PFSK-1 (cell line): ENCODE measurements at regions not wholly inside any gene's neighbourhood (a gene's known extent, or its start where the extent isn't known, plus 50 kb on each side); places are given as distances from the start of the nearest gene placed in this dataset.

Experiments
- FOXP2 ChIP-seq: optimal IDR thresholded peaks from 2 replicates; pipeline ENCODE3; 2011; ENCODE audit warnings: borderline replicate concordance, control low read depth, inconsistent platforms; ENCODE audit not compliant: insufficient read depth; ENCODE audit errors: extremely low read length, extremely low read depth
- POLR2AphosphoS5 ChIP-seq: IDR thresholded peaks from 2 replicates; pipeline ENCODE4 v1.6.1; 2012; ENCODE audit warnings: low read depth, mild to moderate bottlenecking, control low read depth, low read length, moderate library complexity
- REST ChIP-seq, 2 experiments: IDR thresholded peaks; 2 replicates each; pipeline versions ENCODE4 v1.6.1 to v1.8.0; 2011 to 2012; ENCODE audit warnings: low read depth in 2 of 2, low read length in 2 of 2, control low read depth in 1 of 2, inconsistent platforms in 1 of 2, mild to moderate bottlenecking in 1 of 2, moderate library complexity in 1 of 2; ENCODE audit not compliant: insufficient read depth in 1 of 2
- SIN3A ChIP-seq: IDR thresholded peaks from 2 replicates; pipeline ENCODE4 v1.6.1; 2012; ENCODE audit warnings: mild to moderate bottlenecking, low read length, moderate library complexity, borderline replicate concordance; ENCODE audit not compliant: insufficient read depth
- TAF1 ChIP-seq: IDR thresholded peaks from 2 replicates; pipeline ENCODE4 v1.6.1; 2012; ENCODE audit warnings: low read length, control low read depth, borderline replicate concordance; ENCODE audit not compliant: insufficient read depth

- no peak for TF ChIP-seq REST (IDR thresholded peaks at IDR 0.05; ENCODE audit: insufficient read depth in 1 of 2, low read depth in 2 of 2, low read length in 2 of 2)
- TF ChIP-seq TAF1, result no peak
- TF ChIP-seq POLR2AphosphoS5, result no peak
- no peak for TF ChIP-seq FOXP2
- no peak for TF ChIP-seq SIN3A
These were observed 718.9 kb upstream of the FANCL start for GRCh38 chr2:58959996-58960395.

GRCh38 chr2:58957188-58957840, 716.2 kb upstream of the FANCL start:
- TF ChIP-seq SIN3A (no peak), POLR2AphosphoS5 (no peak)

GRCh38 chr2:58954880-58955385, 713.8 kb upstream of the FANCL start:
- TF ChIP-seq FOXP2 (no peak), SIN3A (no peak), POLR2AphosphoS5 (no peak), REST (IDR thresholded peaks at IDR 0.05; ENCODE audit: insufficient read depth in 1 of 2, low read depth in 2 of 2, low read length in 2 of 2) (no peak), TAF1 (no peak)

GRCh38 chr2:58951722-58952121, 710.6 kb upstream of the FANCL start:
- no peak for TF ChIP-seq TAF1

GRCh38 chr2:58950795-58951462, 709.8 kb upstream of the FANCL start:
- TF ChIP-seq REST (IDR thresholded peaks at IDR 0.05; ENCODE audit: insufficient read depth in 1 of 2, low read depth in 2 of 2, low read length in 2 of 2), result no peak
- TF ChIP-seq POLR2AphosphoS5, result no peak
- no peak for TF ChIP-seq FOXP2
- TF ChIP-seq TAF1, result no peak
- no peak for TF ChIP-seq SIN3A

- TF ChIP-seq SIN3A (no peak), REST (IDR thresholded peaks at IDR 0.05; ENCODE audit: insufficient read depth in 1 of 2, low read depth in 2 of 2, low read length in 2 of 2) (no peak), FOXP2 (no peak), TAF1 (no peak), POLR2AphosphoS5 (no peak)
These were observed 698.3 kb upstream of the FANCL start for GRCh38 chr2:58939388-58939787.
